HuH-7 (cell line): ENCODE measurements at regions not wholly inside any gene's neighbourhood (a gene's known extent, or its start where the extent isn't known, plus 50 kb on each side); places are given as distances from the start of the nearest gene placed in this dataset.
"Not testable (repeated sequence)": the region's sequence is repeated elsewhere in the genome, so short reads cannot be mapped to it uniquely, and the experiment has no call there.

Source experiments
- DNase-seq: peaks from one replicate; pipeline ENCODE4 v3.0.0; 2011; ENCODE audit warnings: low spot score

DNA sequence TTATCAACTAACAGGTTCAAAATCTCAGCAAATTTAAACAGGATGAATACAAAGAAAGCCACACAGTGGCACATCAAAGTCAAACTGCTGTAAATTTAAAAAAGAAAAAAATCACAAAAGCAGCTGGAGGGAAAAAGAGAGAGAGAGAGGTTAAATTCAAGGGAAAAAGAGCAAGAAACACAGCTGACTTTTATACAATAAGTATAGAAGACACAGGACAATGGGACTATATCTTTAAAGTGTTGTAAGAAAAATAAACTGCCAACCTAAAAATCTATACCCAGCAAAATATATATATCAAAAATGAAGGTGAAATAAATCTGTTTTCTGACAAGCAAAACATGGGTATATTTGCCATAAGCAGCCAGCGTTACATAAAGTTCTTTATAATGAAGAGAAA is 261.5 kb downstream of the TLE1 start:
- DNase-seq = no peak

DNA sequence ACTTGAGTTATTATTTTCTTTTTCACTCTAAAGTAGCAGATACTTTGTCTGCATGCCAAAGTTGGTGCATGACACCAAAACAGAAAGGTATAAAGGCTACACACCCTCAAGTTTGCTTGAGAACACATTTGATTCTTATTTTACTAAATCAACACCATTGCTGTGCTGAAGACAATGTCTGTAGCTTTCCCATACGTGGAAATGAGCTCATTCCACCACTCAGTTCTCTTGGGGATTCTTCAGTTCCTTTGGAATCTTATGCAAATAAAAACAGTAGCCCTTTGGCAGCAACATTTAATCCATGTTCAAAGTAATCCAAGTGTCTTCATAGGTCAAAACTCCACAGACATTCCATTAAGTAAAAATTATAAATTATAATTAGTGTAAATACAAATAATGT is 264.9 kb downstream of the TLE1 start:
- DNase-seq = no peak

DNA sequence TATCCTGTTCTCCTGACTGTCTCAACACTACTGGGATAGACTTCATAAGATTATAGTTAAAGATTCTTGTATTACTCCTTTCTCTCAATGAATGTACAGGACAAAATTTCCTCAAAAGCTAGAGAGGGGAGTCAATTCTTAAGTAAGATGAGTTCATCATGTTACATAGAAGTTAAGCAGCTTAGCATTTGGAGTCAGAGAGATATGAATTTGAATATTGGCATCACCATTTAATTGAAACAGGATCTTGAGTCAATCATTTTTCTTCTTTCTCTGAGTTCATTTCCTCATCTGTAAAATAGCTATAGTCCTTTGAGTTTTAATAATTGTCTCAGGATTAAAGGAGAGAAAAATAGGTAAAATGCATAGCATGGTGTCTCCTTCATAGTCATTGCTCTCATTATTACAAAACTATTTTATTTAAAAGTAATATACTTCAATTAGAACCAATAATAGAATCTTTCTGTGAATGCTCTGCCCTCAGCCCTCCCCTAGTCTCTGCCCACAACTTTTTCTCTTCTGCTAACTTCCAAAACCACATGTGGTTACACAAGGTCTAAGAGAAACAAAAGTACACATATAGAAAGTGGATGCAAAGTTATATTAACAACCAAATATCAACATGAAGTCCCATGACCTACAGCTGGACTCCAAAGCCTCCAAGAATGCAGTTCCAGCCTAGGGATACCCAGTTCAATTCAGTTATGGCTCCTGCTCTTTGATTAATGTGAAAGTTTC is 265.6 kb downstream of the TLE1 start:
- no peak for DNase-seq

DNA sequence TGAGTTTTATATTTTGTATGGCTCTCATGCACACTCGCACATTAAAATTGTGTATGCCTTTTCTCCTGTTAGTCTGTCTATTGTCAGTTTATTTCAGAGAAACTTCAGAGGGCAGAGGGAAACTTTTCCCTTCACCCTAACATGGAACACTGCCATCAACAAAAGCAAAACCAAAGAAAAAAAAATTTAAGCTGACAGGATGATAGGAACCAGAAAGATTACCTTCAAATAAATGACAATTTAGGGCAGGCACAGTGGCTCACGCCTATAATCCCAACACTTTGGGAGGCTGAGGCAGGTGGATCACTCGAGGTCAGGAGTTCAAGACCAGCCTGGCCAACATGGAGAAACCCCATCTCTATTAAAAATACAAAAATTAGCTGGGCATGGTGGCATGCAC is 268.3 kb downstream of the TLE1 start:
- DNase-seq = not testable (repeated sequence)

DNA sequence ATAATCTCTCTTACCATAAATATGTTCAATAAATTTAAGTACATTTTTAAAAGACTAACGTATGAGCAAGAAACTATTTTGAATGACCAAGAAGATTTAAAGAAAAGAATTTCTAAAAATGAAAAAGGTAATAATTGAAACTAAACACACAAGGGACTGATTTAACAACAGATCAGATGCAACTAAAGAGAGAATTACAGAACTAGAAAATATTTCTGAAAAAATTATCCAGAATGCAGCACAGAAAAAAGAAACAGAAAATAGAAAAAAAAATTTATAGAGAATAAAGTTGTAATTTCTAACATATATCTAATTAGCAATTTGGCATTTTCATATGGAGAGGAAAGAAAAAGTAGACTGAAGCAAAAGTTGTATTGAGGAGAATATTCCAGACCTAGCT is 269.3 kb downstream of the TLE1 start:
- DNase-seq = no peak

DNA sequence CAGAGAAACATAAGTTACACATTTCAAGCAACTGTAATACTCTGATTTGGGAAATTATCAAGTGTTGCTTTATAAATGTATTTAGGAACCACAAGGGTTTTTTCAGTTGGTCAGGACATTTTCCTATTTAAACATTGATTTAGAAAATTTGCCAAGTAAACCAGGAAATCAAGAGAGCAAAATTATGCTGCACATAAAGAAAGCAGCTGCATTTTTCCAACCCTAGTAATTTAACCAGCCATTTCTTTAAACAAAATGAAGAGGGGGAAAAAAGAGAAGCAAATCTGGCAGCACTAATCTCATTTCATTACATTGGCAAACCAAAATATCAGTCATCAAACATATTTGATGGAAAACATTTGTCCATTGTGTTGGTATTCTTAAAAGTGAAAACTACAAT is 271.4 kb downstream of the TLE1 start:
- DNase-seq = no peak

DNA sequence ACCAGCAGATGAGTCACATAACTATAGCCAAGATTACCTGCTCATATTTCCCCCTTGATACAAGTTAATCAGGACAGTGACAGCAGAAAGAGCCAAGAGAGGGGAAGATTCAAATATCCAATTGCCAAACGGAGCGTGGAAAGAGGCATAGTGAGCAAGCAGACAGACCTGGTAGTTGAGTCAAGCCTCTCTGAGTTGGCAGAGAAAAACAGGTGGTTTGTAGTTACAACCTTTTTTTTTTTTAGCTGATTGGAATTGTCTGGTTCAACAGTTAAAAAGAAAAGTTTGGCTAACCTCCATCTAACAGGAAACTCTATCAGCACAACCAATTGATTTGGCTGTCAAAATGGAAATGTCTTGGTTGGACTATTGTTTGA is 272.1 kb downstream of the TLE1 start:
- no peak for DNase-seq

DNA sequence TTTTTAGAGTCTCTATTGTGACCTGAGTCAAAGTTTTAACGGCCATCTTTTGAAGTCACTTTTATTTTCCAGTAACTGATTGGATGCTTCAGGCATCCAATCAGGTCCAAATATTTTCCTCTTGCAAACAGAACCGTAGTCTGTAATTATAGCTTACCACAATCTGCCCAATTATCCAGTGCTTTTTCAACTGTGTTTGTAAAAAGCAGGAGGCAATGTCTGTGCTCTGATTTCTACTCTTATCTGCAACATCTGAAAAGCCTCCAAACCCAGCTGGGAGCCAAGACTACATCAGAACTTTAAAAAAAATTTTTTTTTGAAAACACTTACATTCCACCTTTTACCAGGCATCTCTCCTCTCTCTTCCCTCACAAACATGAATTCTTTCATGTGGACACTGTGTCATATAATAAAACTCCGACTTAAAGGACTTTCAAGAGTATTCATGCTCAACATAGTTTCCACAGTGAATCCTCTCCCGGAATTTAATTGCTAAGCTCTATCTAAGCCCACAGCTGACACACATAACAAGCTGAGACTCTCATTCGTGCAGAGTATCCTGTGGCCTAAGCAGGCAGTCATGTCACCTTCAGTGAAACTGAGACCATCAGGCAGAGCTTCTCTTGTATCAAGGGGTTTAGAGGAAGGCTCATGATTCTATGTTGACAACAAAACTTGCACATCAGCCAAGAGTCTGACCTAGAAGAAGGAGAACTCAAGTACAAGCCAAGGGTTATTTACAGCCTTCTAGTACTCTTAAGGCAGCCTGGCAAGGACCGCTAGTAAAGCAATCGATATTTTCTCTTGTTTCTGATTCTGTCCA is 272.7 kb downstream of the TLE1 start:
- no peak for DNase-seq

DNA sequence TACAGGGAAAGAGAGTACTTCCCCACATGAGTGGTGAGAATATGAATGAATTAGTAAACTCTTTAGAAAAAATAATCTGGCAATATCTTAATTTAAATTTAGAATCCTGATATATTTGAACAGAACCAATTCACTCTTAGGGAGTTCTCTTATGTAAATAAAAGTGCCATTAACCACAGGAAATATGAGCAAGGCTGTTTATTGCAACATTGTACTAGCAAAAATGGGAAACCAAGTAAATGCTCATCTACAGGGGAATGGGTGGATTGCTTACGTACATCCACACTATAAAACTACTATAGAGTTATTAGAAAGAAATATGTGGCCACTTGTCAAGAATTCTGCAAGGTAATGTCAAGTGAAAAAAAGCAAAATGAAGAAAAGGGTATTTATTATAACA is 274.5 kb downstream of the TLE1 start:
- DNase-seq = no peak

DNA sequence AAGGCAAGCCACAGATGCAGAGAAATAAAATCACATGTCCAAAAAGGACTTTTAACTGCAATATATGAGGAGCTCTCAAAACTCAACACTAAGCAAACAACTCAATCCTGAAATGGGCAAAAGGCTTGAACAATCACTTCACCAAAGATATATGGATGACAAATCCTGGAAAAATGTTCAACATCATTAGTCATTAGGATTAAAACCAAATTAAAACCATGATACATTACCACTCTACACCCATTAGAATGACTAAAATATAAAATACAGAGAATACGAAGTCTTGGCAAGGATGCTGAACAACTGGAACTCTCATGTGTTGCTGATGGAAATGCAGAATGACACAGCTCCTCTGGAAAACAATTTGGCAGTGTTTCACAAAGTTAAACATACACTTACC is 277.4 kb downstream of the TLE1 start:
- DNase-seq = no peak

DNA sequence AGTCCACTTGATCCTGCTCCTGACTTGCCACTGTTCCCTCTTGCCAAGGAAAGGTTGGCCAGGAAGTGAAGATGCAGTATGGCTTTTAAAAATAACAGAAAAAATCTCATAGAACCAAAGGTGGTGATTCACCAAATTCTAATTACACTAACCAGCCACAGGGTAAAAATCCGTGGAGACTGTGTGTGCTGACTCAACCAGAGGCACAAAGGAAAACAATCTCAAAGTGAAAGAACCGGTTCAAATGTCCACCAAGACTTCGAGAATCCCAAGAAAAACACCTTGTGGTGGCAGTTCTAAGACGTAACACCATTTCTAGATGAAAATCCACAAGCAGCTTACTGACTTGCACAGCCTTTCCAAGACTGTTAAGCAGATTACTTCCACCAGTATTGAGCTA is 279.1 kb downstream of the TLE1 start:
- DNase-seq = no peak

DNA sequence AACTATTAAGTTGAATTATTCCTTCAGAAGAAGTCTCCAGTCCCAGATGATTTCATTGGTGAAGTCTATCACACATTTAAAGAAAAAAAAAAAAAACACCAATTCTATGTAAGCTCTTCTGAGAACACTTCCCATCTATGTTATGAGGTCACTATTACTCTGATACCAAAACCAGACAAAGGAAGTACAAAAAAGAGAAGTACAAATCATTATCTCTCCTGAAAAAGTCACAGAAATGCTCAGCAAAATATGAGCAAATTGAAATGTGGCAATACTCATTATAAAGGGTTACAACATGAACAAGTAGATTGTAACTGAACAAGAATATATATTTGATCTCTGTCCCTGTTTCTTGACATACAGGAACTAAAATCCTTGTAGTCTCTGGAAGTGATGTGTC is 280.4 kb downstream of the TLE1 start:
- no peak for DNase-seq

DNA sequence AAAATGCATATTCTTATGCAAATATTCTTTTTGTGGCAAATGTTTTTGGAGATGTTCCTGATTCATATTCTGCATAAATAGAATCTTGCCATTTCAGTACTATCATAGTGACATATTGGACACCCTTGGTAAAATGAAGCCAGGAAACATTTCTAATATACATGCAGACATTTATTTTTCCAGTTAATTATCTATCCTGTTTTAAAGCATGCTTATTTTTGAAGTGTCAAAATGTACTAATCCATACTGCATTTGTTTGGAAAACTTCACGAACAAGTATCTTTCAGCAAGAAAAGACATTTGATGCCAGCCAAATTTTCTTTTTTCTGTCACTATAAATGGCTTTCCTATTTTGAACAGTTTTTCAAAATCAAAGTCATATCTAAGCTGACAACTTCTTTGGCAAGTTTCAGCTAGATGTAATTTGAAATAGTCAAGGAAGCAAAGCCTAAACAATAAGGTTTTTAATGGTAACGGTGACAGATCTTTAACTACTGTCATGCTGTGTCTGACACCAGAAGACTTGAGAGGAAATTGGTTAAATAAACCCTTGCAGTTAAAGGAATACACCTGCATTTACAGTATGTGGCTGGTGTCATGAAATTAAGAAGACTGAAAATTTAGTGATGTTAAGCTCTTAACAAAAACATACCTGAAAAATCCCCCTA is 284.3 kb downstream of the TLE1 start:
- DNase-seq = no peak

DNA sequence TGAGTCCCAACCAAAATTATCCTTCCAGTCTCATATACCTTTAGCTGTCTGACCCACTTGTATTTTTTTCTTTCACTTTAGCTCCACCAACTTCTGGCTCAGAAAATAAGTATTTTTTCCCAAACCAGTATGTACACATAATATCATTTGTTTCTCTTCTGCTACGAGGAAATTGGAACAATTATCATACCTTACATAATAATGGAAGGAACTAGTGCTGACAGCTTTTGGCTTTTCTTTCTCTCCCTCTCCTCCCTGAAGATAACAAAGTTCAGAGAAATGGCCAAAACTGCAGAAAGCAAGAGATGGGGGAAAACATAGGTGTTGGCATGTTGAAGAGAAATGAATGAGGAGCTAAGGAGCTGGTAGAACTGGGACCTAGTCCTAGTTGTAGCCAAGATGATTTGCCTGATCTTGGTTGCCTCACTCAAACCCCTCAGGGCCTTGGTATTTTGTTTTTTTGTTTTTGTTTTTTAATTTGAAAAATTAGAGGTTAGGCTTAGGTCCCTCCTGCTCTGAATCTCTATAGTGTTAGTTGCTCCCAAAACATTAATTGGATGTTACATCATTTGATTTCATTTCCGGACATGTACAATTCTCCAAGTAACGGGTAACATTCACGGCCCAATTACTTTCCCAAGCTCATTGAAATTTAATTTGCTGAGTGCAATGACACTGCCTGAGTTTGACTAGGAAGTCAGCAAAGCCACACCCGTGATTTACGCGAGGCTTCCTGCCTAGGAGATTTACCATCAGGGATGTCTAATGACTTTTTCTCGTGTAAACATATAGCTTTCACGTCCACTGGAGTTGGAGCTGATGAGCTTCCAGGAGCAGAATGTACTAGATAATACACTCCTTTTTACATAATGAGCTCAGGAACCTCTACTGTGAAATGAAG is 291.6 kb downstream of the TLE1 start:
- no peak for DNase-seq

DNA sequence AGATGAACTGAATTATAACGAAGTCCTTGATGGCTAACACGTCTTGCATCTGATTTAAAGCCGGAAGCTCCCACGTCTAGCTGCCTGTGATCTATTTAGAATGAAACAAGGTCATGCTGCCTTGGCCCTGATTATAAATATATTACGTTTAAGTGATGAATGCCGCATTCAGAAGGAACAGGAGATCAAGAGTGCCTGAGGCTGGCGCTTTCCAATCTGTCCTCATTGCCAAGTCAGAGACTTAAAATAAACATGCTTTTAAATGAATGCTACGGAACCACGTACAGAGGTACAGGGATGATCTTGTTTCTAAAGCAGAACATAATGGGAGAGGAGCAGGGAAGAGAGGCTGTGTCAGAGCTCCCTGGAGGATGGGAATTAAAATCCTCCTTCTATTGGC is 292.8 kb downstream of the TLE1 start:
- DNase-seq = no peak

DNA sequence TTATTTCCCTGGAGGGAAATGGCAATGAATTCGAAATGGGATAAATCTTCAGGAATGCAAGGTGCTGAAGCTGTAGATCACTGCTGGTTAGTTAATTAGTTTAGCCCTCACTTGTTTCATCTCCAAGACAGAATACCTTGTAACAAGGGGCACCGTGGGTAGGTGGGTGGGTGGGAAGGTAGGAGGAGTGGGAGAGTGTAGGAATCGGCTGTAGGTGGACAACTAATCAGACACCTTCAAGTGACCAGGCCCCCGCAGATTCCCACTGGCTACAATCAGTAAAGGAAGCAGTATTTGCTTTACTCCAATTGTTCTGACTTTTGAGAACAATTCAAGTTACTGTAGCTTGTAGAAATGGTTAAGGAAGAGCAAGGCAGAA is 293.7 kb downstream of the TLE1 start:
- DNase-seq = no peak

DNA sequence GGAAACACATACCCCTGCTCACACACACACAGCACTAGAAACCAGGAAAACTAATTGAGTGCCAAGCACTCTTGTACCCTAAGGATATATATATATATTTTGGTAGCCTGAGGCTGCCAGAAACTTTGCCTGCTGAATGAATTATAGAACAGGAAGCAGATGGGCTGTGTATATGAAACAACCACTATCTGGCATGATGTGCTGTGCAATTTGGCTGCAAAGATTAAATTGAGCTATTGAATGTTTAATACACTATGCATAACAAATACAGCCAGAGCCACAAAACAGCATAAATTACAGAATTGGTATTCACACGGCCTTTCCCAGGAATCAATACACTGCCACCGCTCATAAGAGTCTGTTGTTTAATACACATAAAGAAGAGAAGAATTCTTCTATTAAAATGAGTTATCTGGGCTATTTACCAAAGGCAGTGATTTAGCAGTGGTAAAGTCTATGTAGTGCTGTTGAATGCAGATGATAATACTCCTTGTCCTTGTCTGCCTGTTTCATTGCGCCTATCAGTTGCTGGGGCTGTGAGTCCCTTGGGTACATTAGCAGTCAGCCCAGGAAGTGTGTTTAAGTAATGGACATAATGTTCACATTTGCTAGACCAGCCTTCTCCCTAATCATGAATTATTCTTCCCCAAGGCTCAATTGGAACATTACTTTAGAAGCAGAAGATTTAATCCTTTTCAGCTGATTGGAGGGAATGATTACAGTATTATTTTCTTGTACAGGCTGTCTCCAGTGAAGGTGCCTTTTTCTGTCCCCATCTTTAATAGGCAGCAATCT is 294.3 kb downstream of the TLE1 start:
- DNase-seq = no peak

DNA sequence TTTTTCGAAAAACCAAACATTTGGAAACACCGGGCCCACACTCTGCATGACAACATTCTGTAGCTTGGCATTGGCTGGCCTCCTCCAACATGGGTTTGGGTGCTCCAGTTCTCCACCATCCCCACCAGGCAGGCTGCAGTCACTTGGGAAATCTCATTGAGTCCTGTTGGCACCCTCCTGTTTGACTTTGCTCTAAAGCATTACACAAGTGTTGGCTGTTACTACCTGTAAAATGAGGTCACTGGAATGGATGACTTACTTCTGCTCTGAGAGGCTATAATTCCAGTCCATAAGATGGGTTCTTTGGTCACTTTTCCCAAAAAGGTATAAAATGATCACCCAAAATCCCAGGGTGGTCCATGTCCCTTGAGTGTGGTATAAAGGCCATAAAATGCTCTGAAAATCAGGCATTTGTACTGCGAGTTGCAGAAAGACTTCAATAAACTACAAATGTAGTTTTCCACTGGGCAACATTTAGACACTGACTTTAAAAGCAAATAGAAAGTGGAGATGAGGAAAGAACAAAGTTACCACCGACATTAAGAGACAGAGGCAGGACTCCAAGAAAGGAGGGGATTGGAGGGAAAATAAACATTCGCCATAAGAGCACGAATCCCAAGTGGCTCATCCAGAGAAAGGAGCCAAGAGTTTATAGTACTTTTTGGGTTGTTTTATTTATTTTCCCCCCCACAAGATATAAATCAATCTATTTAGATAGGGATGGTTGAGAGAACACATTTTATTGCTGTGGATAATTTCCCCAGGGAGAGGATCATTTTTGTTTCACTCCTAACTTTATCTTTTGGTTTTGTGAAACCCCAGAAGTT is 295.1 kb downstream of the TLE1 start:
- DNase-seq = peak; percentile 5

DNA sequence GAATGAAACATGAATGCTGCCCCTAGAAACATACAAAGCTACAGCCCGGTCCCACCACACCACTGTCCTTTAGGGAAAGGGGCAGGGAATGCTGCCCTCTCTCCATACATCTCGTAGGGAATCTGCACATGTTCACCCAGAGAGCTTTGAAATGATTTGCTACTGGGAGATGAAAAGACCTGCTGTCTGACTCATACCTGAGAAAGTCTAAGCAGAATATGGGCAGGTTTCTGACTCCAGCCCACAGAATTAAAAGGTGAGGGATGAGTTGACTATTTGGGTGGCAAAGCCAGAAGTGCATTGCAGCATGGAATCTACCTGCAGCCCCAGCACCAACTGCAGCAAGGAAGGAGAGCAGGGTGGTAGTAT is 297.9 kb downstream of the TLE1 start:
- DNase-seq = no peak

DNA sequence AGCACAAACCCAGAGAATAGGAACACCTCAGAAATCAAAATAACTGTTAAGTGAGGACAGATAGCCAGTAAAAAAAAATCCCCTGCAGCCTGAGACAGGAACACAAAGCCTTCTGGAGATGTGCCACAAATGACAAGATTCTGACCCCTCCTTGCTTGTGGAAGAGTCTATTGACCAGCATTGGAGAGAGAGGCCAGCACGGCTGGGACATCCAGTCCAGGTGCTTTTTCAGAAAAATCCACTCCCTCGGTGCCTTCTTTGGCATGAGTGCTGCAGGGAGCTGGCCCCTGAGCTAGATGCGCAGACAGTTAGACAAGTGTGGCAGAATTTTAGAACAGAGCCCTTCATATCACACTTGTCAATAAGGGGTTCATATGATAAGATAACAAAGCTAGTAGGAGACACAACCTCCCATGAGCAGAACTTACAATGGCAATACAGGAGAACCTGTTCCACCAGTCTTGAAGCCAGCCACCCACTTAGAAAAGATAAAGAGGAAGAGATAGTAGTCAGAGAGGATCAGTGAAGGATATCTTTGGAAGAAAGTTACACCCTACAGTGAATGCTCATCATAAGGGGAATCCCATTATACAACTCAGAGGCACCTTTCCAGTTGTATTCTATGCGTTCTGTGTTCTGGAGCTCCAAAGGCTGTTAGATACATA is 298.4 kb downstream of the TLE1 start:
- DNase-seq = no peak
